HL-60/S4 treated with phorbol 12-myristate 13-acetate at 8.2 ng/mL for 4 days and 3 days (cell line): ENCODE measurements at regions not wholly inside any gene's neighbourhood (a gene's known extent, or its start where the extent isn't known, plus 50 kb on each side); places are given as distances from the start of the nearest gene placed in this dataset.
"Not testable (repeated sequence)": the region's sequence is repeated elsewhere in the genome, so short reads cannot be mapped to it uniquely, and the experiment has no call there.

Source experiments
- in situ Hi-C: fragments of 300-500 bp; cut with MboI; formaldehyde crosslinking; loops from 2 replicates; pipeline ENCODE4 v1.15.0; 2022; ENCODE audit warnings: low sequenced_read_pairs

GRCh38 chrX:857376-857775, 226.8 kb downstream of the SHOX start:
- in situ Hi-C loops = no loop called here

DNA sequence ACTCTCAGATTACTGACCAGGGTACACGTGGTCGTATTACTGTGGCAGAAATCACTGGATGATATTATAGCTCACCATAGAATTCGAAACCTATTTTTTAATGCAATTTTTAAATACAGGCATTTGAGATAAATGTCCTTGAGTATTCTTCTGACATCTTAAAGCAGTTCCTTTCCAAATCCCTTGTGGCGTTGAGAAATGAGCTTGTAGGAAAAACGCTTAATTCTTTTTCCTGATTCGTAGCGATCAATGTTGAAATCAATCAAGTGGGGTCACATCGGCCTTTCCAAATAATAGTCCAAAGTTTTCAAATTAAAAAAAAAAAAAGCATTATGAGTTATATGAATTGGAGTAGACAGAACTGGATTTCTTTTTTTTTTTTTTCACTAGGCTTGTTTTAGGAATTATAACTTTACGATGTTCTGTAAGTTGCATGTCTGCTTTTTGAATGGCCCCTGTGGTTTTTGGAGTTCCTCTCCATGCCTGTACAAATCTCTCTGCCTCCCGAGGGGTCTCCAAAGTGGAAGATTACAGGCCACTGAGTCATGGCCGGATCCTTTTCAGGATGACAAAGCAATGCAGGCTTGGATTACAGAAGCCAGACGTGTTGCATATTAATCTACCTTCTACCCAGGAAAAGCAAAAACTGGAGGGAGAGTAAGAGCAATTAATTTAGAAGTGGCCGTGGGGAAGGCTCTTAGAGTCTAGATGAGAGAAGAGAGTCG, 226.1 kb downstream of the SHOX start:
- in situ Hi-C loops = no loop called here

GRCh38 chrX:853304-853703, 222.7 kb downstream of the SHOX start:
- in situ Hi-C loops = no loop called here

GRCh38 chrX:850471-850916, 219.9 kb downstream of the SHOX start:
- in situ Hi-C loops = no loop called here

DNA sequence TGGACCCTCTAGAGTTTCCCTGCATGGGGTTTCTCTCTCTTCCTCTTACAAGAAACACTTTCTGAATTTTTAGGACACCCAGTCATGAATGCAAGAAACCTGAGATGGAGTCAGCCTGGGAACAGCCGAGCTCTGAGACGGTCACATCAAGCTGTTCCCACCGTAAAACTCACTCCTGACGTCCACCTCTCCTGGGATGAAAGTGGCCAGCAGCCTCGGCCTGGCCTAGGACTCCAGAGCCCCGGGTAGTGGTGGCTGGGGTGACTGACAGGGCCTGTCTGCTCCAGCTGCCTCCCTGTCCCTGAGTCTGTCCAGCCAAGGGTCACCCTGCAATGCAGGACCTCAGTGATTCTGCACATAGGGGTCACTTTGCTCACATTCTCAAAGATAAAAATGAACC, 217.8 kb downstream of the SHOX start:
- in situ Hi-C loops = no loop called here

GRCh38 chrX:843306-843705, 212.7 kb downstream of the SHOX start:
- in situ Hi-C loops = no loop called here

DNA sequence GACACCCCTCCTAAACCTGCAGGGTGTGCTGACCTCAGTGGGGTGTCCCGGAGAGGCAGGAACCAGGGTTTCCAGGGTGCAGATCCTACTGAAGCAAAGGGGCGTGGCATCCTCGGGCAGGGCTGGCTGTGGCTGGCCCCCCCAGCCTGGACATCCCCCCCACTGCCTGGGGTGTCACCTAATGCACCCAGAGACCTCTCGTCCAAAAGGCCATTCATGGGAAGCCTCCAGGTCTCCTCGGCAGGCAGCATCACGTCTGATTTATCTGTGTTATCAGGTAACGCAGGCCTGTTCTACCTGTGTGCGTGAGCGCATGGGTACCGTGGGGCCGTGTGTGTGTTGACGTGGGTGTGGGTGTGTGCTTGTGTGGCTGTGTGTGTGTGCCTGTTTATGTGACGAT, 210.0 kb downstream of the SHOX start:
- in situ Hi-C loops = no loop called here

GRCh38 chrX:838666-839065, 208.1 kb downstream of the SHOX start:
- in situ Hi-C loops = not testable (repeated sequence)

DNA sequence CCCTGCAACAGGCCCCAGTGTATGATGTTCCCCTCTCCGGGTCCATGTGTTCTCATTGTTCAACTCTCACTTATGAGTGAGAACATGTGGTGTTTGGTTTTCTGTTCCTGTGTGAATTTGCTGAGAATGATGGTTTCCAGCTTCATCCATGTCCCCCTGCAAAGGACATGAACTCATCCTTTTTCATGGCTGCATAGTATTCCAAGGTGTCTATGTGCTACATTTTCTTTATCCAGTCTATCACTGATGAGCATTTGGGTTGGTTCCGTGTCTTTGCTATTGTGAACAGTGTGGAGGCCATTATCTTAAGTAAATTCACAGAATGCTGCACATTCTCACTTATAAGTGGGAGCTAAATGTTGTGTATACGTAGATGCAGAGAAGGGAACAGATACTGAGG, 205.3 kb downstream of the SHOX start:
- in situ Hi-C loops = not testable (repeated sequence)

GRCh38 chrX:830532-830931, 199.9 kb downstream of the SHOX start:
- in situ Hi-C loops = no loop called here

GRCh38 chrX:829145-829544, 198.6 kb downstream of the SHOX start:
- in situ Hi-C loops = no loop called here

GRCh38 chrX:828411-828959, 197.9 kb downstream of the SHOX start:
- in situ Hi-C loops = no loop called here

DNA sequence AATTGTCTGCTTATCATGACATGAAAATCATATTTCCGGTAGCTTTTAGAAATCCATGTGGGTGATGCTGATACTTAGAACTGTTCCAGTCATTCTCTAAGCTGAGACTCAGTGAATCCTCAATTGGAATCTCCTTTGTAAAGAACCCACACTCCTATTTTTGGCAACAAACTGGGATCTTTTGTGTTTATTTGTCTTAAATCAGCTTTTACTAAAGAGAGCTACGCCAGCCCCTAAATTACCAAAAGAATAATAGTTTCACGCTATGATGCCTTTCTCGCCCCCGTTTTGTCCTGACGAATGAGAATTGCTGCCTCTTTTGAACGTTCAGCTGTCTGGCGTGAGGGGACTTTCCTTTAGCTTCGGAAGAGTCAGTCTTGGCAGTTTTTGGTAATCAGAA, 195.9 kb downstream of the SHOX start:
- in situ Hi-C loops = no loop called here

GRCh38 chrX:825991-826390, 195.4 kb downstream of the SHOX start:
- in situ Hi-C loops = no loop called here

DNA sequence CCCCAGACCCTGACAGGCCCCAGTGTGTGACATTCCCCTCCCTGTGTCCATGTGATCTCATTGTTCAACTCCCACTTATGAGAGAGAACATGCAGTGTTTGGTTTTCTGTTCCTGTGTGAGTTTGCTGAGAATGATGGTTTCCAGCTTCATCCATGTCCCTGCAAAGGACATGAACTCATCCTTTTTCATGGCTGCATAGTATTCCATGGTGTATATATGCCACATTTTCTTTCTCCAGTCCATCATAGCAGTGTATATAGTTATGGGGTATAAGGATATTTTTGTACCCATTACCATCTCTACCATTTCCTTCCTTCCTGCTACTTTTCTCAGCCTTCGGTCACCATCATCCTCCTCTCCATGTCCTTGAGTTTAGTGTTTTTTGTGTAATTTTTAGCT, 192.5 kb downstream of the SHOX start:
- in situ Hi-C loops = not testable (repeated sequence)

DNA sequence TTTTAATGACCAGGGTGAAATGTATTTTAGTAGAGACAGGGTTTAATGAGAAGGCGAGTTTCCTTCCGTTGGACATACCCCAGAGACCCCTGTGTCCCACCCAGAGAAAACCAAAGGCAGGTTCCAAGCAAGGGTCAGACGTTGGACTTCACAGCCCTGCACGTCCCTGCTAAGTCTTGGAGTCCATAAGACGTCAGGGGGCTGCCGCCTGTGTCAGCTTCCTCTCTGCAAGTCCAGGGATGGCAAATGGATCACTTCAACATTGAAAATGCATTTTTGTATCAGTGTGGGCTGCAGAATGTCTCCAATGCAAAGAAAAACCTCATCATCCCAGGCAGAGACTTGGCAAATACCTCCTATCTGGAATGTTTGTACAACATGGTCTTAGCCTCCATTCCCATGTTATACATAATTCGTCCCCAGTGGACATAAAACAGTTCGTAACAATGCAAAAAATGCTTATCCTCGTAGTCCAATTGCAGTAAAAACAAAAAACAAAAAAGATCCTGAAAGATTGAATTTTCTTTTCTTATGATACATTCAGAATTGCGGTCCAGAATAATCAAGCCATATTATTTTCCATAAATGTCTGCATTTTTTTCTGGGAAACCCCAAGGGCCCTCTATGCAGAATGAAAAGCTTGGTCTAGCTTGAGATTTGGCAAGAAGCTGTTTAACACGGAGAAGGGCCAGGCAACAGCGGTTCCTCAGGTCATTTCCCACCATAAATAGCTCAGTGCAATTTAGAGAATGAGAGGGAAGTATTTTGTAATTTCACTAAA, 190.9 kb downstream of the SHOX start:
- in situ Hi-C loops = no loop called here

- in situ Hi-C loops = no loop called here
Measured at GRCh38 chrX:819684-820083, 189.1 kb downstream of the SHOX start.

- in situ Hi-C loops = no loop called here
Measured at GRCh38 chrX:817759-818300, 187.2 kb downstream of the SHOX start.

GRCh38 chrX:817147-817546, 186.6 kb downstream of the SHOX start:
- in situ Hi-C loops = not testable (repeated sequence)

GRCh38 chrX:816411-816810, 185.8 kb downstream of the SHOX start:
- in situ Hi-C loops = no loop called here

- in situ Hi-C loops = no loop called here
Measured at GRCh38 chrX:810186-810585, 179.6 kb downstream of the SHOX start.

DNA sequence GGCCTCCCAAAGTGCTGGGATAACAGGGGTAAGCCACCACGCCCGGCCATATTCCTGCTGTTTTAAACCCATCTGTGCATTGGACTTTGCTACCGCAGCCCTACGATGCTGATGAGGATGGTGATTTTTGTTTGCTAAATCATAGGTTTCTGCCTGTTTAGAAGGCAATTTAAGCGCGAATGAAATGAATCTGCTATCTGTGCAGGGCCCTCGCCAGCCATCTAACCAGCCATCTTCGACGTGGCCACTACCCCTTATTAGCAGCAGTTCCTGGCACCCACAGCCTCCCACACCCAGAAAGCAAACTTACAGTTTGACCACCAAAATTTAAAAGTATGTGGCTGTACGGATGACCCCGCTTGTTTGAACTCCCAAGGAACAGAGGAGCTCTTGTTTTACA, 178.5 kb downstream of the SHOX start:
- in situ Hi-C loops = no loop called here
